GM12878 (cell line): ENCODE measurements at regions not wholly inside any gene's neighbourhood (a gene's known extent, or its start where the extent isn't known, plus 50 kb on each side); places are given as distances from the start of the nearest gene placed in this dataset.

Source experiments
- CEBPB ChIP-seq, 2 experiments: fragments of 150-350 bp in 1 of 2; IDR thresholded peaks; 2 replicates each; pipeline ENCODE4 v1.6.1; 2012 to 2014; ENCODE audit warnings: low read depth in 2 of 2, low read length in 2 of 2, borderline replicate concordance in 1 of 2, inconsistent platforms in 1 of 2
- CTCF ChIP-seq, 3 experiments: IDR thresholded peaks in 2 of 3; conservative IDR thresholded peaks in 1 of 3; 2 replicates each; pipeline ENCODE4 v1.5.1; 2011; ENCODE audit warnings: low read depth in 3 of 3, low read length in 3 of 3, mild to moderate bottlenecking in 3 of 3, control low read depth in 2 of 3, moderate library complexity in 2 of 3, inconsistent platforms in 1 of 3, mixed read lengths in 1 of 3; ENCODE audit not compliant: control insufficient read depth in 2 of 3, insufficient read depth in 1 of 3; ENCODE audit errors: extremely low read depth in 1 of 3
- EP300 ChIP-seq, 2 experiments: fragments of 150-350 bp in 1 of 2; IDR thresholded peaks; 2 replicates each; pipeline ENCODE4 v1.6.1; 2011 to 2012; ENCODE audit warnings: low read depth in 2 of 2, low read length in 2 of 2, borderline replicate concordance in 1 of 2, improper control_type of control experiment in 1 of 2, inconsistent platforms in 1 of 2; ENCODE audit not compliant: control insufficient read depth in 1 of 2
- MEF2A ChIP-seq: IDR thresholded peaks from 2 replicates; pipeline ENCODE4 v1.6.1; 2011; ENCODE audit warnings: low read depth, mild to moderate bottlenecking, low read length, moderate library complexity; ENCODE audit not compliant: insufficient read depth
- MYC ChIP-seq: IDR thresholded peaks from 2 replicates; pipeline ENCODE4 v1.6.1; 2011; ENCODE audit warnings: mild to moderate bottlenecking, low read length, moderate library complexity, inconsistent platforms; ENCODE audit not compliant: insufficient read depth, insufficient replicate concordance, insufficient read length, severe bottlenecking
- POLR2A ChIP-seq: IDR thresholded peaks from 2 replicates; pipeline ENCODE4 v1.6.1; 2011; ENCODE audit warnings: low read depth, mild to moderate bottlenecking, low read length
- RAD21 ChIP-seq: IDR thresholded peaks from 2 replicates; pipeline ENCODE4 v1.6.1; 2011; ENCODE audit warnings: mild to moderate bottlenecking, low read depth, low read length, moderate library complexity; ENCODE audit not compliant: insufficient read depth
- REST ChIP-seq: IDR thresholded peaks from 2 replicates; pipeline ENCODE4 v1.6.1; 2012; ENCODE audit warnings: mild to moderate bottlenecking, low read depth, low read length
- TAF1 ChIP-seq: IDR thresholded peaks from 2 replicates; pipeline ENCODE4 v1.6.1; 2011; ENCODE audit warnings: mild to moderate bottlenecking, low read depth, low read length, borderline replicate concordance
- YBX1 ChIP-seq: fragments of 450-650 bp; IDR thresholded peaks from 2 replicates; pipeline ENCODE4 v1.6.1; 2016; ENCODE audit warnings: antibody characterized with exemption

- no peak for TF ChIP-seq MEF2A
- no peak for TF ChIP-seq YBX1
- no peak for TF ChIP-seq CTCF (IDR thresholded peaks at IDR 0.05 in 2 of 3, conservative IDR thresholded peaks at IDR 0.05 in 1 of 3; ENCODE audit: control insufficient read depth in 2 of 3, extremely low read depth in 1 of 3, insufficient read depth in 1 of 3, low read depth in 3 of 3, low read length in 3 of 3)
- TF ChIP-seq CEBPB (IDR thresholded peaks at IDR 0.05; ENCODE audit: borderline replicate concordance in 1 of 2, low read depth in 2 of 2, low read length in 2 of 2) = no peak
- TF ChIP-seq RAD21 = no peak
- TF ChIP-seq TAF1 = no peak
- no peak for TF ChIP-seq REST
- no peak for TF ChIP-seq POLR2A
- TF ChIP-seq MYC = no peak
- TF ChIP-seq EP300 (IDR thresholded peaks at IDR 0.05; ENCODE audit: borderline replicate concordance in 1 of 2, control insufficient read depth in 1 of 2, low read depth in 2 of 2, low read length in 2 of 2) = no peak
Measured at GRCh38 chr1:222204475-222204874, 343.4 kb downstream of the HHIPL2 start.
